Karpas-422 (cell line): ENCODE measurements at regions not wholly inside any gene's neighbourhood (a gene's known extent, or its start where the extent isn't known, plus 50 kb on each side); places are given as distances from the start of the nearest gene placed in this dataset.

ENCODE experiments used
- DNase-seq: peaks from one replicate; pipeline ENCODE4 v3.0.0-alpha.2; 2015
- H2AFZ ChIP-seq: fragments of 200-600 bp; sonication (generic); 2 replicates; pipeline ENCODE4 v1.6.1; 2014; ENCODE audit warnings: antibody characterized with exemption, low read length, mixed read lengths
- H3K27ac ChIP-seq: fragments of 200-600 bp; sonication (generic); 2 replicates; pipeline ENCODE4 v1.5.1; 2014; ENCODE audit warnings: mild to moderate bottlenecking, low read length, moderate library complexity
- H3K27me3 ChIP-seq: fragments of 200-600 bp; sonication (generic); 2 replicates; pipeline ENCODE4 v1.6.1; 2014; ENCODE audit warnings: low read length, mixed read lengths
- H3K36me3 ChIP-seq: fragments of 200-600 bp; sonication (generic); 2 replicates; pipeline ENCODE4 v1.6.1; 2014; ENCODE audit warnings: low read length, mixed read lengths; ENCODE audit not compliant: insufficient read depth
- H3K4me1 ChIP-seq: fragments of 200-600 bp; sonication (generic); 2 replicates; pipeline ENCODE4 v1.6.1; 2014; ENCODE audit warnings: mild to moderate bottlenecking, low read length, mixed read lengths
- H3K4me2 ChIP-seq: fragments of 200-600 bp; sonication (generic); 2 replicates; pipeline ENCODE4 v1.6.1; 2014; ENCODE audit warnings: low read length, low read depth, mild to moderate bottlenecking; ENCODE audit not compliant: poor library complexity, severe bottlenecking
- H3K4me3 ChIP-seq: fragments of 200-600 bp; sonication (generic); 2 replicates; pipeline ENCODE4 v1.5.1; 2014; ENCODE audit warnings: mild to moderate bottlenecking, antibody characterized with exemption, low read length, mixed read lengths
- H3K79me2 ChIP-seq: fragments of 200-600 bp; sonication (generic); 2 replicates; pipeline ENCODE4 v1.6.1; 2014; ENCODE audit warnings: mild to moderate bottlenecking, low read length, mixed read lengths
- H3K9ac ChIP-seq: fragments of 200-600 bp; sonication (generic); 2 replicates; pipeline ENCODE4 v1.6.0; 2014; ENCODE audit warnings: low read length
- H3K9me2 ChIP-seq: fragments of 200-600 bp; sonication (generic), shearing (Covaris generic); replicated peaks from 2 replicates; pipeline ENCODE4 v1.6.0; 2014; ENCODE audit warnings: mild to moderate bottlenecking, low read length, moderate library complexity; ENCODE audit not compliant: insufficient read depth
- H3K9me3 ChIP-seq: fragments of 300-700, 200-600 bp; sonication (generic); 2 replicates; pipeline ENCODE4 v1.6.1; 2014; ENCODE audit warnings: low read length, mixed read lengths
- H4K20me1 ChIP-seq: fragments of 200-600 bp; sonication (generic); 2 replicates; pipeline ENCODE4 v1.6.1; 2014; ENCODE audit warnings: mild to moderate bottlenecking, antibody characterized with exemption, low read length, low read depth; ENCODE audit not compliant: insufficient read depth

GRCh38 chr13:54357284-54357933 is 1328.8 kb downstream of the OLFM4 start:
- no peaks in the 10 kb centered on the region for H3K79me2 ChIP-seq
- H3K27ac ChIP-seq, result no peak overlapping the region
- H3K9ac ChIP-seq, result no peak overlapping the region
- H2AFZ ChIP-seq, result no peak overlapping the region
- H3K4me2 ChIP-seq, result no peak overlapping the region
- no peaks in the 10 kb centered on the region for H3K27me3 ChIP-seq
- no peaks in the 10 kb centered on the region for H3K36me3 ChIP-seq
- no peaks in the 10 kb centered on the region for H3K4me1 ChIP-seq
- DNase-seq, result no peak
- peaks cover 38% of the 10 kb centered on the region for H3K9me3 ChIP-seq
- no peak overlapping the region for H3K4me3 ChIP-seq
- no peaks in the 10 kb centered on the region for H4K20me1 ChIP-seq
- H3K9me2 ChIP-seq, result no peaks in the 10 kb centered on the region

- DNase-seq, result no peak
- H3K36me3 ChIP-seq, result no peaks in the 10 kb centered on the region
- no peaks in the 10 kb centered on the region for H4K20me1 ChIP-seq
- no peak overlapping the region for H3K9ac ChIP-seq
- no peak overlapping the region for H3K4me2 ChIP-seq
- no peak overlapping the region for H2AFZ ChIP-seq
- H3K9me3 ChIP-seq, result peaks cover 24% of the 10 kb centered on the region
- H3K4me3 ChIP-seq, result no peak overlapping the region
- no peak overlapping the region for H3K27ac ChIP-seq
- no peaks in the 10 kb centered on the region for H3K79me2 ChIP-seq
- H3K9me2 ChIP-seq, result no peaks in the 10 kb centered on the region
- H3K27me3 ChIP-seq, result no peaks in the 10 kb centered on the region
- H3K4me1 ChIP-seq, result no peaks in the 10 kb centered on the region
These were observed 1332.8 kb downstream of the OLFM4 start for GRCh38 chr13:54361460-54361859.

- DNase-seq, result no peak
- H3K9me2 ChIP-seq, result no peaks in the 10 kb centered on the region
- no peaks in the 10 kb centered on the region for H3K4me1 ChIP-seq
- peaks cover 24% of the 10 kb centered on the region for H3K9me3 ChIP-seq
- H4K20me1 ChIP-seq, result no peaks in the 10 kb centered on the region
- no peaks in the 10 kb centered on the region for H3K79me2 ChIP-seq
- H2AFZ ChIP-seq, result no peak overlapping the region
- H3K9ac ChIP-seq, result no peak overlapping the region
- H3K4me3 ChIP-seq, result no peak overlapping the region
- no peak overlapping the region for H3K4me2 ChIP-seq
- no peaks in the 10 kb centered on the region for H3K36me3 ChIP-seq
- no peak overlapping the region for H3K27ac ChIP-seq
- H3K27me3 ChIP-seq, result no peaks in the 10 kb centered on the region
These were observed 1338.1 kb downstream of the OLFM4 start for GRCh38 chr13:54366728-54367127.

- H3K9ac ChIP-seq, result no peak overlapping the region
- peaks cover 29% of the 10 kb centered on the region for H3K9me3 ChIP-seq
- H2AFZ ChIP-seq, result no peak overlapping the region
- no peak for DNase-seq
- no peaks in the 10 kb centered on the region for H4K20me1 ChIP-seq
- no peak overlapping the region for H3K4me2 ChIP-seq
- no peak overlapping the region for H3K4me3 ChIP-seq
- H3K4me1 ChIP-seq, result no peaks in the 10 kb centered on the region
- H3K36me3 ChIP-seq, result no peaks in the 10 kb centered on the region
- H3K27ac ChIP-seq, result no peak overlapping the region
- no peaks in the 10 kb centered on the region for H3K27me3 ChIP-seq
- H3K79me2 ChIP-seq, result no peaks in the 10 kb centered on the region
- H3K9me2 ChIP-seq, result no peaks in the 10 kb centered on the region
These were observed 1339.1 kb downstream of the OLFM4 start for GRCh38 chr13:54367639-54368271.

- H3K79me2 ChIP-seq, result no peaks in the 10 kb centered on the region
- DNase-seq, result no peak
- H3K27me3 ChIP-seq, result no peaks in the 10 kb centered on the region
- H3K9me2 ChIP-seq, result no peaks in the 10 kb centered on the region
- no peak overlapping the region for H3K9ac ChIP-seq
- no peak overlapping the region for H3K27ac ChIP-seq
- no peak overlapping the region for H3K4me2 ChIP-seq
- peaks cover 29% of the 10 kb centered on the region for H3K9me3 ChIP-seq
- no peak overlapping the region for H3K4me3 ChIP-seq
- H2AFZ ChIP-seq, result no peak overlapping the region
- no peaks in the 10 kb centered on the region for H3K36me3 ChIP-seq
- no peaks in the 10 kb centered on the region for H4K20me1 ChIP-seq
- no peaks in the 10 kb centered on the region for H3K4me1 ChIP-seq
These were observed 1339.8 kb downstream of the OLFM4 start for GRCh38 chr13:54368387-54368786.

GRCh38 chr13:54373211-54373610 is 1344.6 kb downstream of the OLFM4 start:
- Histone ChIP-seq H3K36me3 (no peaks in the 10 kb centered on the region), H3K79me2 (no peaks in the 10 kb centered on the region), H4K20me1 (no peaks in the 10 kb centered on the region), H3K27ac (no peak overlapping the region), H3K4me2 (no peak overlapping the region), H3K27me3 (no peaks in the 10 kb centered on the region), H3K9me3 (peaks cover 28% of the 10 kb centered on the region), H3K4me1 (no peaks in the 10 kb centered on the region), H3K4me3 (no peak overlapping the region), H3K9ac (no peak overlapping the region), H3K9me2 (no peaks in the 10 kb centered on the region), H2AFZ (no peak overlapping the region)
- no peak for DNase-seq

- Histone ChIP-seq H3K9ac (no peak overlapping the region), H3K9me3 (peaks cover 29% of the 10 kb centered on the region), H3K9me2 (no peaks in the 10 kb centered on the region), H3K36me3 (no peaks in the 10 kb centered on the region), H3K4me2 (no peak overlapping the region), H4K20me1 (no peaks in the 10 kb centered on the region), H3K4me3 (no peak overlapping the region), H2AFZ (no peak overlapping the region), H3K27ac (no peak overlapping the region), H3K27me3 (no peaks in the 10 kb centered on the region), H3K79me2 (no peaks in the 10 kb centered on the region), H3K4me1 (no peaks in the 10 kb centered on the region)
- DNase-seq, result no peak
These were observed 1350.8 kb downstream of the OLFM4 start for GRCh38 chr13:54379461-54379860.

- Histone ChIP-seq H3K9ac (no peak overlapping the region), H3K4me1 (no peaks in the 10 kb centered on the region), H3K9me3 (peaks cover 23% of the 10 kb centered on the region), H4K20me1 (no peaks in the 10 kb centered on the region), H3K79me2 (no peaks in the 10 kb centered on the region), H2AFZ (no peak overlapping the region), H3K27ac (no peak overlapping the region), H3K4me3 (no peak overlapping the region; the same call in 1 of the 2 replicates), H3K36me3 (no peaks in the 10 kb centered on the region), H3K27me3 (no peaks in the 10 kb centered on the region), H3K9me2 (no peaks in the 10 kb centered on the region), H3K4me2 (no peak overlapping the region)
- DNase-seq, result no peak
These were observed 1355.0 kb downstream of the OLFM4 start for GRCh38 chr13:54383604-54384003.
